Fibroblast of pulmonary artery (primary cell): ENCODE measurements at regions not wholly inside any gene's neighbourhood (a gene's known extent, or its start where the extent isn't known, plus 50 kb on each side); places are given as distances from the start of the nearest gene placed in this dataset.

Experiments
- DNase-seq: peaks from one replicate; pipeline ENCODE4 v3.0.0-alpha.2; 2010; ENCODE audit warnings: low read depth
- H3K4me3 ChIP-seq: replicated peaks from 2 replicates; pipeline ENCODE4 v1.5.1; 2011; ENCODE audit warnings: low read depth, mild to moderate bottlenecking, control low read depth, low read length, moderate library complexity
- CTCF ChIP-seq: IDR thresholded peaks from 2 replicates; pipeline ENCODE4 v1.5.1; 2011; ENCODE audit warnings: mild to moderate bottlenecking, control low read depth, low read length, inconsistent platforms; ENCODE audit errors: missing control alignments

- no peak for DNase-seq
- no peak overlapping the region for H3K4me3 ChIP-seq
- TF ChIP-seq CTCF, result no peak
Measured at GRCh38 chr18:41036346-41036745, 918.7 kb upstream of the PIK3C3 start.

- TF ChIP-seq CTCF, result no peak
- no peak overlapping the region for H3K4me3 ChIP-seq
- peak; percentile 6 for DNase-seq
Measured at GRCh38 chr18:41034413-41034812, 920.6 kb upstream of the PIK3C3 start.

GRCh38 chr18:41025666-41026065, 929.4 kb upstream of the PIK3C3 start:
- no peak for TF ChIP-seq CTCF
- no peak overlapping the region for H3K4me3 ChIP-seq
- DNase-seq, result no peak

GRCh38 chr18:41024792-41025191, 930.2 kb upstream of the PIK3C3 start:
- no peak for DNase-seq
- no peak overlapping the region for H3K4me3 ChIP-seq
- no peak for TF ChIP-seq CTCF

- no peak for DNase-seq
- no peak overlapping the region for H3K4me3 ChIP-seq
- TF ChIP-seq CTCF, result no peak
Measured at GRCh38 chr18:41022484-41022883, 932.5 kb upstream of the PIK3C3 start.

GRCh38 chr18:41021089-41021488, 933.9 kb upstream of the PIK3C3 start:
- no peak for DNase-seq
- no peak for TF ChIP-seq CTCF

GRCh38 chr18:41012194-41012593, 942.8 kb upstream of the PIK3C3 start:
- no peak for TF ChIP-seq CTCF

More at GRCh38 chr18:41021089-41021488, 933.9 kb upstream of the PIK3C3 start:
- H3K4me3 ChIP-seq, result no peak overlapping the region

More at GRCh38 chr18:41012194-41012593, 942.8 kb upstream of the PIK3C3 start:
- no peak for DNase-seq
- no peak overlapping the region for H3K4me3 ChIP-seq
